ENCODE measurements at regions not wholly inside any gene's neighbourhood (a gene's known extent, or its start where the extent isn't known, plus 50 kb on each side); places are given as distances from the start of the nearest gene placed in this dataset.
"Not testable (repeated sequence)": the region's sequence is repeated elsewhere in the genome, so short reads cannot be mapped to it uniquely, and the experiment has no call there.

- H3K4me3 ChIP-seq (ENCODE audit: low read depth, low read length), result no peak overlapping the region
- no peak for TF ChIP-seq CTCF (IDR thresholded peaks at IDR 0.05; ENCODE audit: insufficient read depth, low read depth, low read length)
- no peak for DNase-seq (ENCODE audit: low read depth)
- ChIA-PET POLR2A (no interaction called here), CTCF (no interaction called here)
- H3K36me3 ChIP-seq (ENCODE audit: control insufficient read depth, insufficient read depth, low read length), result no peaks in the 10 kb centered on the region
- H3K27me3 ChIP-seq (ENCODE audit: control insufficient read depth, insufficient read depth, low read length), result no peaks in the 10 kb centered on the region
Measured at GRCh38 chr3:137854533-137855261, 90.6 kb downstream of the SOX14 start.

- no peak for TF ChIP-seq CTCF (IDR thresholded peaks at IDR 0.05; ENCODE audit: insufficient read depth, low read depth, low read length)
- CTCF ChIA-PET, result no interaction called here
Measured at GRCh38 chr3:137866001-137866400, 101.9 kb downstream of the SOX14 start.

GRCh38 chr3:137866933-137867332, 102.8 kb downstream of the SOX14 start:
- POLR2A ChIA-PET, result no interaction called here
- Histone ChIP-seq H3K27me3 (ENCODE audit: control insufficient read depth, insufficient read depth, low read length) (no peaks in the 10 kb centered on the region), H3K36me3 (ENCODE audit: control insufficient read depth, insufficient read depth, low read length) (no peaks in the 10 kb centered on the region), H3K4me3 (ENCODE audit: low read depth, low read length) (no peak overlapping the region)
- no peak for TF ChIP-seq CTCF (IDR thresholded peaks at IDR 0.05; ENCODE audit: insufficient read depth, low read depth, low read length)
- no peak for DNase-seq (ENCODE audit: low read depth)
- CTCF ChIA-PET, result interaction anchor here (0.8 kb wide), 1 partner anchor 15 kb away, joined by 3 read pairs; no protein-coding TSS in a partner anchor

More at GRCh38 chr3:137866001-137866400, 101.9 kb downstream of the SOX14 start:
- Histone ChIP-seq H3K36me3 (ENCODE audit: control insufficient read depth, insufficient read depth, low read length) (no peaks in the 10 kb centered on the region), H3K27me3 (ENCODE audit: control insufficient read depth, insufficient read depth, low read length) (no peaks in the 10 kb centered on the region), H3K4me3 (ENCODE audit: low read depth, low read length) (no peak overlapping the region)
- POLR2A ChIA-PET, result no interaction called here
- DNase-seq (ENCODE audit: low read depth), result no peak

- Histone ChIP-seq H3K4me3 (ENCODE audit: low read depth, low read length) (no peak overlapping the region), H3K36me3 (ENCODE audit: control insufficient read depth, insufficient read depth, low read length) (no peaks in the 10 kb centered on the region), H3K27me3 (ENCODE audit: control insufficient read depth, insufficient read depth, low read length) (no peaks in the 10 kb centered on the region)
- DNase-seq (ENCODE audit: low read depth), result no peak
- ChIA-PET POLR2A (no interaction called here), CTCF (no interaction called here)
- TF ChIP-seq CTCF (IDR thresholded peaks at IDR 0.05; ENCODE audit: insufficient read depth, low read depth, low read length), result no peak
Measured at GRCh38 chr3:137867611-137868010, 103.5 kb downstream of the SOX14 start.

GRCh38 chr3:137869022-137869421, 104.9 kb downstream of the SOX14 start:
- CTCF ChIA-PET, result interaction anchor here (0.8 kb wide), 1 partner anchor 25 kb away, joined by 4 read pairs; no protein-coding TSS in a partner anchor
- no peak for DNase-seq (ENCODE audit: low read depth)
- Histone ChIP-seq H3K36me3 (ENCODE audit: control insufficient read depth, insufficient read depth, low read length) (no peaks in the 10 kb centered on the region), H3K27me3 (ENCODE audit: control insufficient read depth, insufficient read depth, low read length) (no peaks in the 10 kb centered on the region), H3K4me3 (ENCODE audit: low read depth, low read length) (no peak overlapping the region)
- TF ChIP-seq CTCF (IDR thresholded peaks at IDR 0.05; ENCODE audit: insufficient read depth, low read depth, low read length), result no peak
- POLR2A ChIA-PET, result no interaction called here

GRCh38 chr3:137872589-137872988, 108.5 kb downstream of the SOX14 start:
- H3K27me3 ChIP-seq (ENCODE audit: control insufficient read depth, insufficient read depth, low read length); H3K36me3 ChIP-seq (ENCODE audit: control insufficient read depth, insufficient read depth, low read length); CTCF ChIA-PET; POLR2A ChIA-PET; DNase-seq (ENCODE audit: low read depth); H3K4me3 ChIP-seq (ENCODE audit: low read depth, low read length): not testable (repeated sequence)

- POLR2A ChIA-PET; H3K36me3 ChIP-seq (ENCODE audit: control insufficient read depth, insufficient read depth, low read length); DNase-seq (ENCODE audit: low read depth); H3K27me3 ChIP-seq (ENCODE audit: control insufficient read depth, insufficient read depth, low read length); CTCF ChIA-PET; H3K4me3 ChIP-seq (ENCODE audit: low read depth, low read length): not testable (repeated sequence)
Measured at GRCh38 chr3:137896842-137897241, 113.1 kb upstream of the CLDN18 start.

Measured in BJ (cell line).